Upper lobe of left lung (tissue), 6 donors: ENCODE measurements at regions not wholly inside any gene's neighbourhood (a gene's known extent, or its start where the extent isn't known, plus 50 kb on each side); places are given as distances from the start of the nearest gene placed in this dataset.
A peak's percentile ranks its signal among the peaks of the same experiment; 100 is the strongest.

Experiments used
- ATAC-seq, 2 donors: fragments of 200-7000 bp; cut with Tn5 transposase; one replicate each; pipeline ENCODE4 v1.9.1; 2022; ENCODE audit warnings: mild to moderate bottlenecking in 2 of 2, moderate library complexity in 2 of 2; ENCODE audit not compliant: low FRiP score in 2 of 2
- DNase-seq, 2 donors: peaks; one replicate each; pipeline ENCODE4 v3.0.0-alpha.2; 2019 to 2020
- H3K27ac ChIP-seq, 4 donors: fragments of 200-600 bp; sonication (generic); one replicate each; pipeline ENCODE4 v1.5.1; 2016 to 2019
- H3K27me3 ChIP-seq, 4 donors: fragments of 200-600 bp; sonication (generic); one replicate each; pipeline ENCODE4 v1.5.1; 2017 to 2019
- H3K36me3 ChIP-seq, 4 donors: fragments of 200-600 bp; sonication (generic); one replicate each; pipeline ENCODE4 v1.5.1; 2016 to 2019
- H3K4me1 ChIP-seq, 4 donors: fragments of 200-600 bp; sonication (generic); one replicate each; pipeline ENCODE4 v1.5.1; 2018 to 2019
- H3K4me3 ChIP-seq, 4 donors: fragments of 200-600 bp; sonication (generic); one replicate each; pipeline ENCODE4 v1.5.1; 2017 to 2019; ENCODE audit warnings: mild to moderate bottlenecking in 2 of 4, moderate library complexity in 1 of 4
- H3K9me3 ChIP-seq, 4 donors: fragments of 200-600 bp; sonication (generic); one replicate each; pipeline ENCODE4 v1.5.1; 2018 to 2019
- CTCF ChIP-seq, 6 experiments: fragments of 450-650 bp in 4 of 6; fragments of 200-600 bp in 2 of 6; sonication (generic) in 2 of 6; IDR thresholded peaks; one replicate each; pipeline ENCODE4 v1.5.1; 2016 to 2019; ENCODE audit warnings: antibody characterized with exemption in 6 of 6
- EP300 ChIP-seq, 4 donors: sonication (generic); formaldehyde crosslinking; IDR thresholded peaks; one replicate each; pipeline ENCODE4 v1.5.1; 2017; ENCODE audit warnings: antibody characterized with exemption in 4 of 4, control low read depth in 2 of 4
- POLR2A ChIP-seq, 4 donors: fragments of 450-650 bp; IDR thresholded peaks; one replicate each; pipeline ENCODE4 v1.5.1; 2016 to 2017; ENCODE audit warnings: antibody characterized with exemption in 4 of 4, mild to moderate bottlenecking in 2 of 4
- POLR2AphosphoS5 ChIP-seq, 2 donors: sonication (generic); formaldehyde crosslinking; IDR thresholded peaks; one replicate each; pipeline ENCODE4 v1.5.1; 2017; ENCODE audit warnings: antibody characterized with exemption in 2 of 2
- WGBS, 2 donors: methylation state at CpG; one replicate each; pipeline ENCODE4 v1.1.5; 2017 to 2018; 5-methylcytosine and 5-hydroxymethylcytosine counted together
- donor health status: DM: no; HTN: no; CAD: no; lungs with moderate emphysema.
- donor health status: DM: no; HTN: yes; CAD: no; lungs with severe emphysema.

DNA sequence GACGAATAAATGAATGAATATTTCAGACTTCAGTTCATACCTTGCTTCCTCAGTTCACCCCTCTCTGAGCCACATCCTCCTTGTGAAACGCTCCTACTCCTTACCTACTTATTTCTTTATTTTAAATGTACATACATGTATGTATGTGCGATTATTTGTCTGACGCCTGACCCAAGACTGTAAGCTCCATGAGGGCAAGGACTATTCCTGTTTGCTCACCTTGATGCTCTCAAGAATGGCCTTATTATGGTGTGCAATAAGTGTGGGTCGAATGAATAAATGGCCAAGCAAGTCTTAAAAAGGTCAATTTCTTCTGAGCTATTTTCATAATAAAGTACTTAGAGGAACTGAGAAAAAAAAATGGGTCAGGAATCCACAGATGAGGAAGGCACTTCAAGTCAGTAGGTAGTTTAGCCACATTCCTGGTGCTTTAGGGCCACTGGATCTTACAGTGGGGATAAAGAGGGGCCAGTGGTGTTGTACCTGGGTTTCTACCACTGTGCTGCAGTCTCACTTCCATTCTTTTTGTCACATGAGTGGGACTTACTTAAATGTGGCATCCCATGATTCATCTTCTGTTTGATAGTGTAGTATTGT lies 74.7 kb downstream of the SDC1 start:
- Histone ChIP-seq H3K4me3 (no peak overlapping the region), H3K4me1 (peaks cover 0 to 26% (median 11%) of the 10 kb centered on the region in 4 donors), H3K36me3 (no peaks in the 10 kb centered on the region), H3K27me3 (no peaks in the 10 kb centered on the region), H3K27ac (peak overlapping the region in 1 of 4 donors; percentile 52), H3K9me3 (no peaks in the 10 kb centered on the region)
- ATAC-seq: no peak
- no peak for DNase-seq
- 85 to 86% methylated on average over 5 of the region's 5 CpGs for WGBS, 2 donors
- TF ChIP-seq POLR2AphosphoS5 (IDR thresholded peaks at IDR 0.05) (no peak), CTCF (IDR thresholded peaks at IDR 0.05) (no peak), EP300 (IDR thresholded peaks at IDR 0.05) (no peak), POLR2A (IDR thresholded peaks at IDR 0.05) (no peak)

DNA sequence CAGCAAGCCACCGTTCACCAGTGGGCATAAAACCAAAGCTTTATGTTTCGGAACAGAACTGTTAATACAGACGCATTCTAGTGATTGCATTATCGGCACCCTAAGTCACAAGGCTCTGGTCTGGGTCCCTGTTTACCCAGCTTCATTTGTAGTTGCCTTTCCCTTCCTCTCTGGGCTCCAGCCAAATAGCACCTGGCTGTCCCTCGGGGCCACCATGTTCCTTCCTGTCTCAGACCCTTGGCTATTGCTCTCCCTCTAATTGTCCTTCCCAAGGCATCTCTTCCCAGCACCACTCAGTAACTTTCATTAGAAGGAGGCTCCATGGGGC lies 75.3 kb downstream of the SDC1 start:
- no peak for TF ChIP-seq CTCF (IDR thresholded peaks at IDR 0.05)
- Histone ChIP-seq H3K27me3 (no peaks in the 10 kb centered on the region), H3K4me3 (no peak overlapping the region), H3K27ac (peak overlapping the region in 2 of 4 donors; percentile 7 to 52), H3K36me3 (no peaks in the 10 kb centered on the region), H3K9me3 (no peaks in the 10 kb centered on the region), H3K4me1 (peaks cover 0 to 26% (median 11%) of the 10 kb centered on the region in 4 donors)
- WGBS, 2 donors: 63% methylated on average over 5 of the region's 5 CpGs
- no peak for DNase-seq
- ATAC-seq: no peak

DNA sequence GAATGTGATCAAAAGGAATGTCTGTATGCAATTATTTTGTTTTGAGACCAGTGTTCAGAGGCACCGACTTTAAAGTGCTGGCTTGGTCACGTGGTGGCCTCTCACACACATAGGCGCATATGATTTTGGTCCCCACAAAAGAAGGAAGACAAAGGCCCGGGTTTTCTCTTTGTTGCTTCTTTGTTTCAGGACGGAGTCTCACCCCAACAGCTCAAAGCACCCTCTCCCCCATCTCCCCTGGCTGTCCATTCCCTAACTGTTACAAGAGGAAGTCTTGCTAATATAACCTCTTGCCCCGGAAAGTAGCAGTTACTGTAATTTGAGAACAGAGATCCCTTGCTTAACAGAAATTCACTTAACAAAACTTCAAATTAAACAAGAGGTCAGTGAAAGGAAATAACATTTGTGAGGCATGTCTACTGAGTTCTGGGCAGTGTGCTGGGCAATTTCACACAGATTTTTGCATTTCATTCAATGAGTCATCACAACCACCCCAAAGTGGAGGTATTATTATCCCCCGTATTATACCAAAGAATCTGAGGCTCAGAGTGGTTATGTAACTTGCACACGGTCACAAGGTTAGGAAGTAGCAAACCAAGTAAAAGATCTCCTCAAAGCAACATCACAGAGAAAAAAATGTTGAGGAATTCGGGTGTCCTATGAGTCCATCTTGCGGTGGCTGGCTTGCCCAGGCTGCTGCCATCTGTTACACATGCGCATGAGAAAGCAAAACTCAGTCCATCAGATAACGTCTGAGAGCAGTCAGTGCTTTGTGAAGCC lies 75.8 kb downstream of the SDC1 start:
- ATAC-seq (peak in 1 of 2 donors; percentile 4), DNase-seq (no peak)
- TF ChIP-seq EP300 (IDR thresholded peaks at IDR 0.05) (no peak), POLR2AphosphoS5 (IDR thresholded peaks at IDR 0.05) (no peak), POLR2A (IDR thresholded peaks at IDR 0.05) (no peak), CTCF (IDR thresholded peaks at IDR 0.05) (no peak)
- no peaks in the 10 kb centered on the region for H3K36me3 ChIP-seq
- H3K27ac ChIP-seq: peak overlapping the region in 2 of 4 donors; percentile 7 to 52
- 55 to 63% methylated on average over 12 of the region's 12 CpGs for WGBS, 2 donors
- no peaks in the 10 kb centered on the region for H3K9me3 ChIP-seq
- no peak overlapping the region for H3K4me3 ChIP-seq
- H3K27me3 ChIP-seq: no peaks in the 10 kb centered on the region
- peaks cover 0 to 26% (median 11%) of the 10 kb centered on the region in 4 donors for H3K4me1 ChIP-seq

- ATAC-seq (no peak), DNase-seq (no peak)
- H3K36me3 ChIP-seq: no peaks in the 10 kb centered on the region
- WGBS, 2 donors: 54 to 67% methylated on average over 5 of the region's 5 CpGs
- TF ChIP-seq POLR2AphosphoS5 (IDR thresholded peaks at IDR 0.05) (no peak), CTCF (IDR thresholded peaks at IDR 0.05) (no peak), EP300 (IDR thresholded peaks at IDR 0.05) (no peak), POLR2A (IDR thresholded peaks at IDR 0.05) (no peak)
- no peaks in the 10 kb centered on the region for H3K9me3 ChIP-seq
- H3K27ac ChIP-seq: peak overlapping the region in 1 of 4 donors; percentile 52
- peaks cover 0 to 26% (median 11%) of the 10 kb centered on the region in 4 donors for H3K4me1 ChIP-seq
- no peak overlapping the region for H3K4me3 ChIP-seq
- no peaks in the 10 kb centered on the region for H3K27me3 ChIP-seq
Observed at GRCh38 chr2:20148426-20148922, 76.5 kb downstream of the SDC1 start.
